WTC11 (cell line): ENCODE measurements at regions not wholly inside any gene's neighbourhood (a gene's known extent, or its start where the extent isn't known, plus 50 kb on each side); places are given as distances from the start of the nearest gene placed in this dataset.

Experiments
- CREB1 ChIP-seq: sonication (generic); formaldehyde crosslinking; IDR thresholded peaks from 2 replicates; pipeline ENCODE4 v1.8.0; 2023; ENCODE audit warnings: mild to moderate bottlenecking, missing genetic modification reagents
- ESRRA ChIP-seq: sonication (generic); formaldehyde crosslinking; IDR thresholded peaks from 2 replicates; pipeline ENCODE4 v1.8.1; 2022; ENCODE audit warnings: mild to moderate bottlenecking, missing genetic modification reagents, borderline replicate concordance
- ETV6 ChIP-seq: sonication (generic); formaldehyde crosslinking; IDR thresholded peaks from 2 replicates; pipeline ENCODE4 v1.8.1; 2022; ENCODE audit warnings: mild to moderate bottlenecking, missing genetic modification reagents
- GABPB1 ChIP-seq: sonication (generic); formaldehyde crosslinking; IDR thresholded peaks from 2 replicates; pipeline ENCODE4 v1.8.1; 2023; ENCODE audit warnings: mild to moderate bottlenecking, missing genetic modification reagents
- JUN ChIP-seq: sonication (generic); formaldehyde crosslinking; IDR thresholded peaks from 2 replicates; pipeline ENCODE4 v1.8.0; 2023; ENCODE audit warnings: mild to moderate bottlenecking, missing genetic modification reagents
- MXD4 ChIP-seq: fragments of 250-450 bp; sonication (Bioruptor Pico); IDR thresholded peaks from 2 replicates; pipeline ENCODE4 v1.8.0; 2021; ENCODE audit warnings: mild to moderate bottlenecking, moderate library complexity, borderline replicate concordance
- MYBL2 ChIP-seq: sonication (generic); formaldehyde crosslinking; IDR thresholded peaks from 2 replicates; pipeline ENCODE4 v1.8.1; 2023; ENCODE audit warnings: mild to moderate bottlenecking, moderate library complexity, missing genetic modification reagents
- RORB ChIP-seq: fragments of 250-450 bp; sonication (Bioruptor Pico); IDR thresholded peaks from 2 replicates; pipeline ENCODE4 v1.9.0; 2021; ENCODE audit warnings: mild to moderate bottlenecking
- TCF7 ChIP-seq: sonication (generic); formaldehyde crosslinking; IDR thresholded peaks from 2 replicates; pipeline ENCODE4 v1.8.0; 2022; ENCODE audit warnings: mild to moderate bottlenecking, low read depth, missing genetic modification reagents, moderate library complexity
- TEAD1 ChIP-seq: sonication (generic); formaldehyde crosslinking; IDR thresholded peaks from 2 replicates; pipeline ENCODE4 v1.8.0; 2022; ENCODE audit warnings: mild to moderate bottlenecking, missing genetic modification reagents
- ZNF138 ChIP-seq: sonication (generic); formaldehyde crosslinking; conservative IDR thresholded peaks from 2 replicates; pipeline ENCODE4 v1.8.1; 2022; ENCODE audit warnings: mild to moderate bottlenecking, moderate library complexity, missing genetic modification reagents
- TF ChIP-seq, protein P1 (sequence below): fragments of 200-600 bp; IDR thresholded peaks from 2 replicates; pipeline ENCODE4 v1.8.0; 2022; ENCODE audit warnings: antibody characterized with exemption
- TF ChIP-seq, protein P2 (sequence below): sonication (generic); formaldehyde crosslinking; IDR thresholded peaks from 2 replicates; pipeline ENCODE4 v1.8.0; 2022; ENCODE audit warnings: mild to moderate bottlenecking, missing genetic modification reagents
- TF ChIP-seq, protein P3 (sequence below): sonication (generic); formaldehyde crosslinking; IDR thresholded peaks from 2 replicates; pipeline ENCODE4 v1.8.1; 2022; ENCODE audit warnings: low read depth, missing genetic modification reagents, borderline replicate concordance

DNA sequence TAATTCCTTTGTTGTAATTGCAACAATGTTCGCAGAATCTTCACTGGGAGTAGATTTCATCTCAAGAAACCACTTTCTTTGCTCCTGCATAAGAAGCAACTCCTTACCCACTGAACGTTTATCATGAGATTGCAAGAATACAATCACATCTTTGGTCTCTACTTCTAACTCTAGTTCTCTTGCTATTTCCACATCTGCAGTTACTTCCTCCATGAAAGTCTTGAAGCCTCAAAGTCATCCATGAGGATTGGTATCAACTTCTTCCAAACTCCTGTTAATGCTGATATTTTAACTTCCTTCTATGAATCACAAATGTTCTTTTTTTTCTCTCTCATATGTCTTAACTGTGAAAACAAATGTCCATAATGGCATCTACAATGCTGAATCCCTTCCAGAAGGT is 118.6 kb upstream of the RAB4A start:
- TF ChIP-seq TCF7 (CRISPR knock-in tag) (no peak), GABPB1 (CRISPR knock-in tag) (no peak), MYBL2 (CRISPR knock-in tag) (no peak), TEAD1 (no peak), MXD4 (no peak), ESRRA (CRISPR knock-in tag) (no peak), ZNF138 (CRISPR knock-in tag) (no peak), ETV6 (CRISPR knock-in tag) (no peak), JUN (no peak), CREB1 (no peak), RORB (CRISPR knock-in tag) (no peak)
- TF ChIP-seq, protein P1, sequence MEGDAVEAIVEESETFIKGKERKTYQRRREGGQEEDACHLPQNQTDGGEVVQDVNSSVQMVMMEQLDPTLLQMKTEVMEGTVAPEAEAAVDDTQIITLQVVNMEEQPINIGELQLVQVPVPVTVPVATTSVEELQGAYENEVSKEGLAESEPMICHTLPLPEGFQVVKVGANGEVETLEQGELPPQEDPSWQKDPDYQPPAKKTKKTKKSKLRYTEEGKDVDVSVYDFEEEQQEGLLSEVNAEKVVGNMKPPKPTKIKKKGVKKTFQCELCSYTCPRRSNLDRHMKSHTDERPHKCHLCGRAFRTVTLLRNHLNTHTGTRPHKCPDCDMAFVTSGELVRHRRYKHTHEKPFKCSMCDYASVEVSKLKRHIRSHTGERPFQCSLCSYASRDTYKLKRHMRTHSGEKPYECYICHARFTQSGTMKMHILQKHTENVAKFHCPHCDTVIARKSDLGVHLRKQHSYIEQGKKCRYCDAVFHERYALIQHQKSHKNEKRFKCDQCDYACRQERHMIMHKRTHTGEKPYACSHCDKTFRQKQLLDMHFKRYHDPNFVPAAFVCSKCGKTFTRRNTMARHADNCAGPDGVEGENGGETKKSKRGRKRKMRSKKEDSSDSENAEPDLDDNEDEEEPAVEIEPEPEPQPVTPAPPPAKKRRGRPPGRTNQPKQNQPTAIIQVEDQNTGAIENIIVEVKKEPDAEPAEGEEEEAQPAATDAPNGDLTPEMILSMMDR, result no peak
- TF ChIP-seq, protein P2, sequence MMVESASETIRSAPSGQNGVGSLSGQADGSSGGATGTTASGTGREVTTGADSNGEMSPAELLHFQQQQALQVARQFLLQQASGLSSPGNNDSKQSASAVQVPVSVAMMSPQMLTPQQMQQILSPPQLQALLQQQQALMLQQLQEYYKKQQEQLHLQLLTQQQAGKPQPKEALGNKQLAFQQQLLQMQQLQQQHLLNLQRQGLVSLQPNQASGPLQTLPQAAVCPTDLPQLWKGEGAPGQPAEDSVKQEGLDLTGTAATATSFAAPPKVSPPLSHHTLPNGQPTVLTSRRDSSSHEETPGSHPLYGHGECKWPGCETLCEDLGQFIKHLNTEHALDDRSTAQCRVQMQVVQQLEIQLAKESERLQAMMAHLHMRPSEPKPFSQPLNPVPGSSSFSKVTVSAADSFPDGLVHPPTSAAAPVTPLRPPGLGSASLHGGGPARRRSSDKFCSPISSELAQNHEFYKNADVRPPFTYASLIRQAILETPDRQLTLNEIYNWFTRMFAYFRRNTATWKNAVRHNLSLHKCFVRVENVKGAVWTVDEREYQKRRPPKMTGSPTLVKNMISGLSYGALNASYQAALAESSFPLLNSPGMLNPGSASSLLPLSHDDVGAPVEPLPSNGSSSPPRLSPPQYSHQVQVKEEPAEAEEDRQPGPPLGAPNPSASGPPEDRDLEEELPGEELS (CRISPR knock-in tag), result no peak
- TF ChIP-seq, protein P3, sequence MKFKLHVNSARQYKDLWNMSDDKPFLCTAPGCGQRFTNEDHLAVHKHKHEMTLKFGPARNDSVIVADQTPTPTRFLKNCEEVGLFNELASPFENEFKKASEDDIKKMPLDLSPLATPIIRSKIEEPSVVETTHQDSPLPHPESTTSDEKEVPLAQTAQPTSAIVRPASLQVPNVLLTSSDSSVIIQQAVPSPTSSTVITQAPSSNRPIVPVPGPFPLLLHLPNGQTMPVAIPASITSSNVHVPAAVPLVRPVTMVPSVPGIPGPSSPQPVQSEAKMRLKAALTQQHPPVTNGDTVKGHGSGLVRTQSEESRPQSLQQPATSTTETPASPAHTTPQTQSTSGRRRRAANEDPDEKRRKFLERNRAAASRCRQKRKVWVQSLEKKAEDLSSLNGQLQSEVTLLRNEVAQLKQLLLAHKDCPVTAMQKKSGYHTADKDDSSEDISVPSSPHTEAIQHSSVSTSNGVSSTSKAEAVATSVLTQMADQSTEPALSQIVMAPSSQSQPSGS (CRISPR knock-in tag), result no peak
